Calu3 (cell line): ENCODE measurements at regions not wholly inside any gene's neighbourhood (a gene's known extent, or its start where the extent isn't known, plus 50 kb on each side); places are given as distances from the start of the nearest gene placed in this dataset.

Experiments
- BruUV-seq: library from RNA; stranded (reverse); fragments of 400-500 nt; replicated peaks from 2 replicates; lab custom pipeline; 2021; lab: Mats Ljungman, UMichigan
- CTCF ChIA-PET: fragments of 300-600 bp; sonication (Branson Sonifier 250); formaldehyde crosslinking; loops from one replicate; lab custom pipeline; 2022; ENCODE audit warnings: antibody characterized with exemption; lab: Charles Lee
- DNase-seq: peaks from one replicate; pipeline ENCODE4 v3.0.0; 2022
- H3K27ac Mint-ChIP-seq: one replicate; pipeline ENCODE4 v1.8.0; 2022; ENCODE audit warnings: mixed read lengths; ENCODE audit not compliant: unreplicated experiment
- H3K27me3 Mint-ChIP-seq: one replicate; pipeline ENCODE4 v1.8.0; 2022; ENCODE audit warnings: mixed read lengths; ENCODE audit not compliant: unreplicated experiment
- H3K36me3 Mint-ChIP-seq: one replicate; pipeline ENCODE4 v1.8.0; 2022; ENCODE audit warnings: mild to moderate bottlenecking, moderate library complexity, mixed read lengths; ENCODE audit not compliant: insufficient read depth, unreplicated experiment
- H3K4me1 Mint-ChIP-seq: one replicate; pipeline ENCODE4 v1.8.0; 2022; ENCODE audit warnings: mild to moderate bottlenecking, low read depth, mixed read lengths; ENCODE audit not compliant: unreplicated experiment
- H3K4me3 Mint-ChIP-seq: one replicate; pipeline ENCODE4 v1.8.0; 2022; ENCODE audit warnings: mild to moderate bottlenecking, low read depth, moderate library complexity, mixed read lengths; ENCODE audit not compliant: unreplicated experiment
- H3K9me3 Mint-ChIP-seq: one replicate; pipeline ENCODE4 v1.8.0; 2022; ENCODE audit warnings: low read depth, mixed read lengths; ENCODE audit not compliant: unreplicated experiment
- CTCF ChIP-seq: fragments of 200-600 bp; IDR thresholded peaks from one replicate; pipeline ENCODE4 v1.8.0; 2022; ENCODE audit warnings: antibody characterized with exemption; ENCODE audit not compliant: unreplicated experiment
- intact Hi-C: fragments of 100-400 bp; cut with micrococcal nuclease; formaldehyde crosslinking; loops from one replicate; pipeline ENCODE4 v1.10.0; 2022; ENCODE audit not compliant: unreplicated experiment

- intact Hi-C loops = no loop called here
- Mint-ChIP-seq H3K36me3 (no peaks in the 10 kb centered on the region), H3K27ac (no peak overlapping the region), H3K9me3 (peaks cover 3% of the 10 kb centered on the region), H3K4me3 (no peak overlapping the region), H3K27me3 (no peaks in the 10 kb centered on the region), H3K4me1 (no peaks in the 10 kb centered on the region)
- no peak for DNase-seq
- CTCF ChIA-PET = no interaction called here
- TF ChIP-seq CTCF = no peak
- no TSS peak for BruUV-seq
Observed at GRCh38 chr14:61632401-61632800, 62.9 kb upstream of the HIF1A start.

- no peak for TF ChIP-seq CTCF
- H3K27ac Mint-ChIP-seq = no peak overlapping the region
- peaks cover 1% of the 10 kb centered on the region for H3K4me1 Mint-ChIP-seq
- H3K36me3 Mint-ChIP-seq = no peaks in the 10 kb centered on the region
- no TSS peak for BruUV-seq
- CTCF ChIA-PET = no interaction called here
- intact Hi-C loops = no loop called here
- peaks cover 3% of the 10 kb centered on the region for H3K9me3 Mint-ChIP-seq
- H3K27me3 Mint-ChIP-seq = no peaks in the 10 kb centered on the region
- DNase-seq = no peak
- no peak overlapping the region for H3K4me3 Mint-ChIP-seq
Observed at GRCh38 chr14:61632807-61633206, 62.5 kb upstream of the HIF1A start.

- no peaks in the 10 kb centered on the region for H3K36me3 Mint-ChIP-seq
- CTCF ChIA-PET = no interaction called here
- BruUV-seq = no TSS peak
- no peak overlapping the region for H3K4me3 Mint-ChIP-seq
- intact Hi-C loops = no loop called here
- no peaks in the 10 kb centered on the region for H3K27me3 Mint-ChIP-seq
- peaks cover 8% of the 10 kb centered on the region for H3K4me1 Mint-ChIP-seq
- no peak for DNase-seq
- TF ChIP-seq CTCF = no peak
- peaks cover 3% of the 10 kb centered on the region for H3K9me3 Mint-ChIP-seq
- H3K27ac Mint-ChIP-seq = no peak overlapping the region
Observed at GRCh38 chr14:61636291-61636690, 59.0 kb upstream of the HIF1A start.

GRCh38 chr14:61636779-61637178, 58.5 kb upstream of the HIF1A start:
- H3K27me3 Mint-ChIP-seq = no peaks in the 10 kb centered on the region
- no peak for DNase-seq
- peaks cover 8% of the 10 kb centered on the region for H3K4me1 Mint-ChIP-seq
- no peak for TF ChIP-seq CTCF
- H3K9me3 Mint-ChIP-seq = peaks cover 3% of the 10 kb centered on the region
- no peaks in the 10 kb centered on the region for H3K36me3 Mint-ChIP-seq
- intact Hi-C loops = no loop called here
- no peak overlapping the region for H3K27ac Mint-ChIP-seq
- CTCF ChIA-PET = no interaction called here
- no TSS peak for BruUV-seq
- no peak overlapping the region for H3K4me3 Mint-ChIP-seq
